ENCODE measurements at regions not wholly inside any gene's neighbourhood (a gene's known extent, or its start where the extent isn't known, plus 50 kb on each side); places are given as distances from the start of the nearest gene placed in this dataset.

DNA sequence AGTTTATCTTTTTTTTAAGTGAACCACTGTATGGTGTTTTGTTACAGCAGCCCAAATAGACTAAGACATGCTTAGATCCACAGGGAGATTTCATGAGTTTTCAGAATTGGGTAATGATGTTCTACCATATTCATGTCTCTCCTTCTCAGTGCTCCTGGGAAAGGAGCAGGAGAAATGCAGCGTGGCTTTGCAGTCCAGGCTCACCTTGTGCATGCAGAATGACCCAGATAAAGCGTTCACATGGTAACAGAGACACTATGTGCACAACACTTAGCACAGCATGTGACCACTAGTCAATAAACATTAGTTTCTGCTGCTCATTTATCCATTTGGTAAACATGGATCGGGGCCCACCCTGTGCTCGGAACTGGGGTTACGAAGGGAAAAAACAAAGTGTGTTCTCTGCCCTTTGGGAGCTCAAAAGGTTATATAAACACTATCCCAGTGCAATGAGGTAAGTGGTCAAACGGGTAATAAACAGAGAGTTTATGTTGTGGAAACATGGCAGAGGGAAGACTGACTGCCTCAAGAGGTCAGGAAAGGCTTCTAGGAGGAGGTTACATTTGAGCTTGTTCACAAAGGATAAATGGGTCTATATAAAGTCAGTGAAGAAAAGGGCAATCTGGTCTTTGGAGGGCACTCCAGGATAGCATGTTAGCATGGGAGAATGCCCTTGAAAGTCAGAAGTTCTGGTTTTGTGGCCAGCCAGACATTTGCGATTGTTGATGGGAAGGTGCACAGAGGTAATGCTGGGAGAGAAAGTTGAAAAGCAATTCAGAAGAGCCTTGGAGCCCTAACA is 299.2 kb downstream of the TDRD15 start (continued):
- TF ChIP-seq, protein P1, sequence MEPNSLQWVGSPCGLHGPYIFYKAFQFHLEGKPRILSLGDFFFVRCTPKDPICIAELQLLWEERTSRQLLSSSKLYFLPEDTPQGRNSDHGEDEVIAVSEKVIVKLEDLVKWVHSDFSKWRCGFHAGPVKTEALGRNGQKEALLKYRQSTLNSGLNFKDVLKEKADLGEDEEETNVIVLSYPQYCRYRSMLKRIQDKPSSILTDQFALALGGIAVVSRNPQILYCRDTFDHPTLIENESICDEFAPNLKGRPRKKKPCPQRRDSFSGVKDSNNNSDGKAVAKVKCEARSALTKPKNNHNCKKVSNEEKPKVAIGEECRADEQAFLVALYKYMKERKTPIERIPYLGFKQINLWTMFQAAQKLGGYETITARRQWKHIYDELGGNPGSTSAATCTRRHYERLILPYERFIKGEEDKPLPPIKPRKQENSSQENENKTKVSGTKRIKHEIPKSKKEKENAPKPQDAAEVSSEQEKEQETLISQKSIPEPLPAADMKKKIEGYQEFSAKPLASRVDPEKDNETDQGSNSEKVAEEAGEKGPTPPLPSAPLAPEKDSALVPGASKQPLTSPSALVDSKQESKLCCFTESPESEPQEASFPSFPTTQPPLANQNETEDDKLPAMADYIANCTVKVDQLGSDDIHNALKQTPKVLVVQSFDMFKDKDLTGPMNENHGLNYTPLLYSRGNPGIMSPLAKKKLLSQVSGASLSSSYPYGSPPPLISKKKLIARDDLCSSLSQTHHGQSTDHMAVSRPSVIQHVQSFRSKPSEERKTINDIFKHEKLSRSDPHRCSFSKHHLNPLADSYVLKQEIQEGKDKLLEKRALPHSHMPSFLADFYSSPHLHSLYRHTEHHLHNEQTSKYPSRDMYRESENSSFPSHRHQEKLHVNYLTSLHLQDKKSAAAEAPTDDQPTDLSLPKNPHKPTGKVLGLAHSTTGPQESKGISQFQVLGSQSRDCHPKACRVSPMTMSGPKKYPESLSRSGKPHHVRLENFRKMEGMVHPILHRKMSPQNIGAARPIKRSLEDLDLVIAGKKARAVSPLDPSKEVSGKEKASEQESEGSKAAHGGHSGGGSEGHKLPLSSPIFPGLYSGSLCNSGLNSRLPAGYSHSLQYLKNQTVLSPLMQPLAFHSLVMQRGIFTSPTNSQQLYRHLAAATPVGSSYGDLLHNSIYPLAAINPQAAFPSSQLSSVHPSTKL (CRISPR knock-in tag; IDR thresholded peaks at IDR 0.05), result peak; percentile 82; the same call in 1 of the 2 replicates
- TF ChIP-seq SRF (IDR thresholded peaks at IDR 0.05; ENCODE audit: low read depth, low read length) (no peak), TOE1 (CRISPR knock-in tag; IDR thresholded peaks at IDR 0.05) (no peak), ATRX (CRISPR knock-in tag; IDR thresholded peaks at IDR 0.05; ENCODE audit: borderline replicate concordance) (no peak), SOX6 (IDR thresholded peaks at IDR 0.05) (no peak), SOX6 (CRISPR knock-in tag; IDR thresholded peaks at IDR 0.05) (peak; percentile 80), ZFY (CRISPR knock-in tag; IDR thresholded peaks at IDR 0.05) (no peak), ZBTB7A (CRISPR knock-in tag; IDR thresholded peaks at IDR 0.05) (no peak), ZNF234 (CRISPR knock-in tag; conservative IDR thresholded peaks at IDR 0.05) (no peak), SAP130 (CRISPR knock-in tag; IDR thresholded peaks at IDR 0.05; ENCODE audit: low read depth) (peak; percentile 38; the same call in 1 of the 2 replicates), ATF7 (IDR thresholded peaks at IDR 0.05) (no peak), ATF7 (CRISPR knock-in tag; IDR thresholded peaks at IDR 0.05) (0 out of 2 replicates have a peak, but pooled peaks have one; percentile 44), IKZF1 (IDR thresholded peaks at IDR 0.05) (no peak), FOXK1 (CRISPR knock-in tag; IDR thresholded peaks at IDR 0.05; ENCODE audit: borderline replicate concordance, low read depth) (peak; percentile 77), NCOR1 (IDR thresholded peaks at IDR 0.05; ENCODE audit: borderline replicate concordance, low read length) (peak; percentile 54; the same call in 1 of the 2 replicates), SALL1 (CRISPR knock-in tag; IDR thresholded peaks at IDR 0.05) (peak; percentile 83), SOX5 (CRISPR knock-in tag; IDR thresholded peaks at IDR 0.05; ENCODE audit: borderline replicate concordance) (peak; percentile 81), TEAD3 (CRISPR knock-in tag; optimal IDR thresholded peaks at IDR 0.05; ENCODE audit: borderline replicate concordance) (peak; percentile 59)
- TF ChIP-seq, protein P2, sequence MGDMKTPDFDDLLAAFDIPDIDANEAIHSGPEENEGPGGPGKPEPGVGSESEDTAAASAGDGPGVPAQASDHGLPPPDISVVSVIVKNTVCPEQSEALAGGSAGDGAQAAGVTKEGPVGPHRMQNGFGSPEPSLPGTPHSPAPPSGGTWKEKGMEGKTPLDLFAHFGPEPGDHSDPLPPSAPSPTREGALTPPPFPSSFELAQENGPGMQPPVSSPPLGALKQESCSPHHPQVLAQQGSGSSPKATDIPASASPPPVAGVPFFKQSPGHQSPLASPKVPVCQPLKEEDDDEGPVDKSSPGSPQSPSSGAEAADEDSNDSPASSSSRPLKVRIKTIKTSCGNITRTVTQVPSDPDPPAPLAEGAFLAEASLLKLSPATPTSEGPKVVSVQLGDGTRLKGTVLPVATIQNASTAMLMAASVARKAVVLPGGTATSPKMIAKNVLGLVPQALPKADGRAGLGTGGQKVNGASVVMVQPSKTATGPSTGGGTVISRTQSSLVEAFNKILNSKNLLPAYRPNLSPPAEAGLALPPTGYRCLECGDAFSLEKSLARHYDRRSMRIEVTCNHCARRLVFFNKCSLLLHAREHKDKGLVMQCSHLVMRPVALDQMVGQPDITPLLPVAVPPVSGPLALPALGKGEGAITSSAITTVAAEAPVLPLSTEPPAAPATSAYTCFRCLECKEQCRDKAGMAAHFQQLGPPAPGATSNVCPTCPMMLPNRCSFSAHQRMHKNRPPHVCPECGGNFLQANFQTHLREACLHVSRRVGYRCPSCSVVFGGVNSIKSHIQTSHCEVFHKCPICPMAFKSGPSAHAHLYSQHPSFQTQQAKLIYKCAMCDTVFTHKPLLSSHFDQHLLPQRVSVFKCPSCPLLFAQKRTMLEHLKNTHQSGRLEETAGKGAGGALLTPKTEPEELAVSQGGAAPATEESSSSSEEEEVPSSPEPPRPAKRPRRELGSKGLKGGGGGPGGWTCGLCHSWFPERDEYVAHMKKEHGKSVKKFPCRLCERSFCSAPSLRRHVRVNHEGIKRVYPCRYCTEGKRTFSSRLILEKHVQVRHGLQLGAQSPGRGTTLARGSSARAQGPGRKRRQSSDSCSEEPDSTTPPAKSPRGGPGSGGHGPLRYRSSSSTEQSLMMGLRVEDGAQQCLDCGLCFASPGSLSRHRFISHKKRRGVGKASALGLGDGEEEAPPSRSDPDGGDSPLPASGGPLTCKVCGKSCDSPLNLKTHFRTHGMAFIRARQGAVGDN (CRISPR knock-in tag; IDR thresholded peaks at IDR 0.05), result no peak
- TF ChIP-seq, protein P3, sequence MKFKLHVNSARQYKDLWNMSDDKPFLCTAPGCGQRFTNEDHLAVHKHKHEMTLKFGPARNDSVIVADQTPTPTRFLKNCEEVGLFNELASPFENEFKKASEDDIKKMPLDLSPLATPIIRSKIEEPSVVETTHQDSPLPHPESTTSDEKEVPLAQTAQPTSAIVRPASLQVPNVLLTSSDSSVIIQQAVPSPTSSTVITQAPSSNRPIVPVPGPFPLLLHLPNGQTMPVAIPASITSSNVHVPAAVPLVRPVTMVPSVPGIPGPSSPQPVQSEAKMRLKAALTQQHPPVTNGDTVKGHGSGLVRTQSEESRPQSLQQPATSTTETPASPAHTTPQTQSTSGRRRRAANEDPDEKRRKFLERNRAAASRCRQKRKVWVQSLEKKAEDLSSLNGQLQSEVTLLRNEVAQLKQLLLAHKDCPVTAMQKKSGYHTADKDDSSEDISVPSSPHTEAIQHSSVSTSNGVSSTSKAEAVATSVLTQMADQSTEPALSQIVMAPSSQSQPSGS (CRISPR knock-in tag; IDR thresholded peaks at IDR 0.05), result peak; percentile 43; the same call in 1 of the 2 replicates
- TF ChIP-seq, protein P4, sequence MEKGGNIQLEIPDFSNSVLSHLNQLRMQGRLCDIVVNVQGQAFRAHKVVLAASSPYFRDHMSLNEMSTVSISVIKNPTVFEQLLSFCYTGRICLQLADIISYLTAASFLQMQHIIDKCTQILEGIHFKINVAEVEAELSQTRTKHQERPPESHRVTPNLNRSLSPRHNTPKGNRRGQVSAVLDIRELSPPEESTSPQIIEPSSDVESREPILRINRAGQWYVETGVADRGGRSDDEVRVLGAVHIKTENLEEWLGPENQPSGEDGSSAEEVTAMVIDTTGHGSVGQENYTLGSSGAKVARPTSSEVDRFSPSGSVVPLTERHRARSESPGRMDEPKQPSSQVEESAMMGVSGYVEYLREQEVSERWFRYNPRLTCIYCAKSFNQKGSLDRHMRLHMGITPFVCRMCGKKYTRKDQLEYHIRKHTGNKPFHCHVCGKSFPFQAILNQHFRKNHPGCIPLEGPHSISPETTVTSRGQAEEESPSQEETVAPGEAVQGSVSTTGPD (CRISPR knock-in tag; IDR thresholded peaks at IDR 0.05), result no peak

Data from HepG2 (cell line).